NCI-H2171 treated with DMSO at 0.1 percent for 48 hours (cell line): ENCODE measurements at regions not wholly inside any gene's neighbourhood (a gene's known extent, or its start where the extent isn't known, plus 50 kb on each side); places are given as distances from the start of the nearest gene placed in this dataset.

ENCODE experiments used
- DNase-seq: peaks from one replicate; lab custom pipeline; 2025; lab: John Stamatoyannopoulos, UW

DNA sequence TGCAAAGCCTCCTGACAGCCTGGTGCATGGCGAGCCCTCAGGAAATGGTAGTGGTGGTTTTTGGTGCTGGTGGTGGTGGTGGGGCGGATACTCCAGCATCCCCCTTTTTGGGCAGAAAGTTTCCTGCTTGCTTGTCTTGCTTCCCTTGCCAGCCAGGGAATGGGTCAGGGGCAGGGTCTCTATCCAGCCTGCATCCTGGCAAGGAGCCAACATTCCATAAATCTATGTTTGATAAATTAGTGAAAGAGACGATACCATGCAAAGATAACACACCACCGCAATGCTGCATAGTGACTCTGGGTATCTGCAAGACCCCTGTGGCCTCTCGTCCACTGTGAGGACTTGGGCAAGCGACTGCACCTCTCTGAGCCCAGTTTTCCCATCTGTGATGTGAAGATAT lies 246.2 kb downstream of the LRFN2 start:
- DNase-seq: no peak

- peak; percentile 44 for DNase-seq
Measured at GRCh38 chr6:40340196-40340595, 247.0 kb downstream of the LRFN2 start.

- DNase-seq: no peak
Measured at GRCh38 chr6:40338306-40338705, 248.9 kb downstream of the LRFN2 start.

DNA sequence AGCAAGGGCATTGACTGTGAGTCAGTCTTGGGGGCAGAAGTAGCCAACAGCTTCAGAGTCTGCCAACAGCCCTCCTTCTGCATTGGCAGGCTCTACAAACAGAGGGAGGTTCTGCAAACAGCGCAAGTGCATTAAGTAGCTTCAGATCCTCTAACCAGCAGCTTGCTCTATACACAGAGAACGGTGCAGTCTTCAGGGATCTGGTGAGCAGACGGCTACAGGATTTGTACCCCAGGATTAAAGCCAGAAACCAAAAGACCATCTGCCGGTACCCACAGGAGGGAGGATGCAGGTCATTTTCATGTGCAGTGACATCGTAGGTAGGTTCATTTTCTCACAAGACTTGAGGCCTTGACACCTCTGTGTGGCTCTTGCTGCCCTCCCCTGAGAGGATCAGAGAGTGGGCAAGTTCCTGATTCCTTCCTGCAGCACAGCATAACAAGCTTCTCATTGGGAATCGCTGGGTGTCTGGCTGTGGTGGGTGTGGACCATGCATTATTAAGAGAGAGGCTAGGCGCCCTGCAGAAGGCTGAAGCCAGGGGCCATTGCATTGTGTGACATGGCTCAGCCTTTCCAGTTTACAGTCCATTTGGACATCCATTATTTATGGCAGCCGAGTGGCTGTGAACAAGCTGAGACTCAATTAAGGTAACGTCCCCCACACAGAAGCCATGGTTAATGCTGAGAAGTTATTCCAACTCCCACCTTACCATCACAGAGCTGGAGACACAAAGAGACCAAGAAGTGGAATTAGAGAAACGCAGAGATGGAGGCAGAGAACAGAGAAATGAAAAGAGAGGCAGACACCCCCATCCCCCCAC lies 250.0 kb downstream of the LRFN2 start:
- DNase-seq: no peak

GRCh38 chr6:40336296-40336695 lies 250.9 kb downstream of the LRFN2 start:
- no peak for DNase-seq

DNA sequence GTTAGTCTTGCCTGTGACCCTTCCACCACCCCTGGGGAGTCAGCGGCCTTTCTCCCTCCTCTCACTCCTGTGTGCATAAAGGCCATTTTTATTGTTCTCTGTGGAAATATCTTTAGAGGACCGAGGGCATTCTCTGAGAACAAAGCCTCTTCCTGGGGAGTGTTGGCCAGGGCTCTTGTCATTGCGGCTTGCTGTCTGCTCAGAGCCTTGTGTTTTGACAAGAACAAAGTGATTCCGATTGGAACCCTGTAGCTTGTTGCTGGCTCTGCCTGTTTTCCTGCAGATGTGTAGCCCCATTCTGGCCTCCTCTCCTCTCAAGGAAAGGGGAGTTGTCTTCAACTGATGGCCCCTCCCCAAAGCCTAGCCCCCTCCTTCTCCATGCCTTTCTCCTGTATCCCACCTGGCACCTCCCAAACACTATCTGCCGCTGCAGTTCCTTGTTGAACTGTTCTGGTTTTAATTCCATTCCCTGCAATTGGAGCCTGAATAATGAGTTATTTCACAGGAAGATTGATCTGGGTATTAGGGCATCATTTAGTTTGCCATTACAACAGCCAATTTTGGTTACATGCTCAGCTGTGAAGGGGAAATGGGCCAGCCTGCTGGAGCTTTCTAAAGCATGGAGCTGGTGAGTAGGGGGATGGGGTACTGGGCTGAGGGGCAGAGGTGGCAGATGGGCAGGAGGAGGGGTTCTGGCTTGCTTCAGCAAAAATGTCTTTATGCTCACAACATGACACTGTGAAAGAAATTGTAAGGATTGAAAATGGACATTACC lies 252.5 kb downstream of the LRFN2 start:
- no peak for DNase-seq

- DNase-seq: no peak
Measured at GRCh38 chr6:40331545-40331944, 255.6 kb downstream of the LRFN2 start.

GRCh38 chr6:40330301-40330721 lies 256.9 kb downstream of the LRFN2 start:
- no peak for DNase-seq

GRCh38 chr6:40328986-40329545 lies 258.1 kb downstream of the LRFN2 start:
- DNase-seq: no peak

DNA sequence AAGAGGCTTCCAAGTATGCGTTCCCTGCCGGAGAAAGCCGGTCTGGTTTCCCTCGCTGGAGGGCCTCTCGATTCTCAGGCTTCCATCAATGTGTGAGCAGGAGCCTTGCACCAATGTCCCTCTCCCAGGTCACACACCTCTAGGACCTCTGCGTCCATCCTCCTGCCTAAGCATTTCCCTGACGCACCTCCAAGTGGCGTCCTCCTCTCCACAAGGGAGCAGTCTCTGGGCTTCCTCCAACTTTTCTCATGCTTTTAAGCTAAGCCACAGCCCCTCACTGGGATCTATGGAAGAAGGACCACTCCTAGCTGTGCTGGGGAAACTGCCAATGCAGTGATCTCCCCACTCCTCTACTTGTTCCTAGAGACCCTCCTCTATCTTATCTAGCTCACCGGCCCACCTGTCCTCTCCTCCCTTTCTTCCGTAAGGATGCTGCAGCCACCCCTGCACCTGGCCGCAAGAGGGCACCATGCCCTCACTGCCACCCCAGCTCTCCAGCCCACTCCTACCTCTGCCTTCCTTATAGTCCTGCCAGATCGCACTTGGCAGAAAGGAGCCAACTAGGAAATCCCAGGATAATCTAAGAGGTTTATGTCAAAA lies 258.7 kb downstream of the LRFN2 start:
- DNase-seq: peak; percentile 78

- no peak for DNase-seq
Measured at GRCh38 chr6:40326714-40327421, 260.3 kb downstream of the LRFN2 start.

DNA sequence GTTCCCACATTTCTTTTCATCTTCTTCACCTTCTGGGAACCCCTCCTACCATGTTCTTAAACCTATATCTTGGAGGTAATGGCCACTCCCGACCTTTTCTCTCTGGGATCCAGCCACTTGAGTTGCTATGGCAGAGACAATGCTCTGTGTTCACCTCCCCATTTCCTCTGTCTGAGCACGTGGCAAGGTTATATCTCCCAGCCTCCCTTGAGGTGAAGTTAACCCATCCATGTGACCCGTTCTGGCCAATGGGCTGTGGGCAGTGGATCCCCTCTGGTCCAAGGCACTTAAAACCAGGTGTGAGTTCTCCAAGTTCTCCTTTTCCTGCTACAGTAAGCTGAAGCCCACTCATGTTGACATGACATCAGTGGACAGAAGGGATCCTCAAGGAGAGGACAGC lies 261.4 kb downstream of the LRFN2 start:
- DNase-seq: no peak

DNA sequence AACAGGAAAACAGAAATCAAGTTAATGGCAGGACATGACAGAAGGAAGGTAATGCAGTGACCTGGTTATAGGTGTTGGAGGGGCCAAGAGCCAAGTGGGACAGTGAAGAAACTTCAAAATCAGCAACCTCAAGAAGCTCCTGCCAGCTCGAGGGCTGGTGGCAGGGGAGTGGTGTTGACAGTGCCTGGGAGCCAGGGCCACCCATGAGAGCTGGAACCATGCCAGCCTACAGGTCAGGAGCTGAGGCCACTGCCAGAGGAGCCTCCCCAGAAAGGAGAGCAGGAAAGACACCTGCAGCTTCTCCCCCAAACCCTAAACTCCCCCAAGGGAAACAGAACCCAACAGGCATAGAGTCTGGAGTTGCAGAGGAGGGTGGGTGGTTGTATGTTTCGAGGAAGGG lies 262.1 kb downstream of the LRFN2 start:
- no peak for DNase-seq

GRCh38 chr6:40323881-40324634 lies 263.1 kb downstream of the LRFN2 start:
- DNase-seq: peak; percentile 55

GRCh38 chr6:40322336-40322735 lies 264.8 kb downstream of the LRFN2 start:
- no peak for DNase-seq

- no peak for DNase-seq
Measured at GRCh38 chr6:40321616-40322015, 265.5 kb downstream of the LRFN2 start.

DNA sequence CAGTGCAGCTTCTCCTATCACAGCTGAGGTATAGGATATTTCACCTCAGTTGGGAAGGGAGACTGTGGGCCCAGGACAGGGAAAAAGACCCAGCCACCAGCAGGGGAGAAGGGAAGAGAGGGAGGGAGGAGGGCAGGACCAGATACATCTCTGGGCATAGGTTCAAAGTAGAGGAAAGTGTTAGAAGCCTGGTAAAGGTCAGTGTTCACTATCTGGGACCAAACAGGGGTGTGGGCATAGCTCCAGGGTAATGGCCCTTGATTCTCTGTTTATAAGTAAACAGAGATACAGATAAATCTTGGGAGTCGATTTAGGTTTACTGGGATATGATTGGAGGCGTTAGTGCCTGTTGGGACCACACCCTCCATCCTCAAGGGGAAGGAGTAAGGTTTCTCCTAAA lies 266.2 kb downstream of the LRFN2 start:
- DNase-seq: no peak

DNA sequence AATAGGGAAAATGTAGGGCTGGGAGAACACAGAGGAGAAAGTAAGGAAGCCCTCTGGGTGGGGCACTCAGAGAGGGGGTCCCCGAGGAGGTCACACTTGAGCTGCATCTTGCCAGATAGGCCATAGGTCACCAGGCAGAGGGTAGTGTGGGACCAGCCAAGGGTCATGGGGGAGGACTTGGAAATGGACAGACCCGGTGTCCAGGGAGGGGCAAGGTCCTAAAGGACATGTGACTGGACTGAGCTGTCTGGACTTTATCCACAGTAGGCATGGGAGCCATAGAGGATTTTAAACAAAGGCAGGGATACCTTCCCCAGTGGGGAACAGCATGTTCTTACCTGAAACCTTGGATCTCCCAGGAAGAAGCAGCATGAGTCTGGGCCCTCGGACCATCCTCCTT lies 266.7 kb downstream of the LRFN2 start:
- DNase-seq: no peak

DNA sequence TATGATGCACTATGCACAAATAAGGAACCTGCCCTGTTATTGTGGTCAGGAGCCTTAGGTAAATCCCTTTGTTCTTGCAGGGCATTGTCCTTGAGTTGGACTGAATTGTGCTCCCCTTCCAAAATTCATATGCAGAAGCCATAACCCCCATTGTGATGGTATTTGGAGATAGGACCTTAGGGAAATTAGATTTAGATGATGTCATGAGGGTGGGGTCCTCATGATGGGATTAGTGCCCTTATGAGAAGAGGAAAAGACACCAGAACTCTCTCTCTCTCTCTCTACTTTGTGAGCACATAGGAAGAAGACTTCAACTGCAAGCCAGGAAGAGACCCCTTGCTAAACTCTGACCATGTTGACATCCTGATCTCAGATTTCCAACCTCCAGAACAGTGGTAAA lies 268.0 kb downstream of the LRFN2 start:
- no peak for DNase-seq

- no peak for DNase-seq
Measured at GRCh38 chr6:40315060-40315459, 272.1 kb downstream of the LRFN2 start.

GRCh38 chr6:40313582-40313981 lies 273.6 kb downstream of the LRFN2 start:
- DNase-seq: no peak
